ENCODE measurements at regions not wholly inside any gene's neighbourhood (a gene's known extent, or its start where the extent isn't known, plus 50 kb on each side); places are given as distances from the start of the nearest gene placed in this dataset.
"Not testable (repeated sequence)": the region's sequence is repeated elsewhere in the genome, so short reads cannot be mapped to it uniquely, and the experiment has no call there.

DNA sequence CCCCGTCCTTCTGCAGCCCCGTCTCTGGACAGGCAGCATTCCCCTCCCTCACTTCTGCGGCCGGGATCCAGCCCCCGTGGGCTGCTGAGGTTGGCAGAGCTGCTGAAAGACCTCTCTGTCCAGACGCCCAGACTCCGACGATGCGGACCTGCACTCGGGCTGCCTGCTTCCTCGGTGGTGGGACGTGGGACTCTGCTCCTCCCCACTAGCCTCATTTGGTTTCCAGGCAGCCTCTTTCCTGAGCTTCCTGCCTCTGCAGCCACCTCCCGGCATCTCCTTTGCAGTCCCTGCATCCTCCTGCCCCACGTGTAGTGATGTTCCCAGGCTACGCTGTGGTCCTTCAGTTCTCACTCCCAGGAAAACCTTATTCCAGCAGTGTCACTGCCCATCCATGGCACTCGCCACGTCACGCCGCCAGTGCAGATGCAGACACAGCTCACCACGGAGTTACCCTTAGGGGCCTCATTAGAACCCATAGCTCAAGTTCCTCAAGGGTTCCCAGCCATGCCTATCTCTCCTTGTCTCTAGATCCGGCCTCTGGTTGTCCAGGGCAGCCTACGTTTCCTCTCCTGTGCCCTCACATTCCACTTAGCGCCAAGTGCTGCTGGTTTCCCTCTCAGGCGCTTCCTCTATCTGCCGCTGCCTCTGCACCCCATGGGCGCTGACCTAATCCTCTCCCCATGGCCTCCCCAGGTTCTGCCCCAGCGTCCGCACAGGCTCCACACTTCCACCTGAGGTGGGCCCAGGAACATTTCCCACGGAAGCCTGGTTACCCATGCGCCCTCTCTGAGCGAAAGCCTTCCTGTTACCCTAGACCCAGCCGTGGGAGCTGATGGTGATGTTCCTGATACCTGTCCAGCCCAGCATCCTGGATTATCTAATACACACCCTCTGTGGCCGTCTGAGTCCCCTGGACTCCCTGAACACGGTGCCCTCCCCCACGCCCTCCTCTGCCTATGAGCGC lies 318.3 kb upstream of the MYT1L start:
- DNase-seq: no peak

DNA sequence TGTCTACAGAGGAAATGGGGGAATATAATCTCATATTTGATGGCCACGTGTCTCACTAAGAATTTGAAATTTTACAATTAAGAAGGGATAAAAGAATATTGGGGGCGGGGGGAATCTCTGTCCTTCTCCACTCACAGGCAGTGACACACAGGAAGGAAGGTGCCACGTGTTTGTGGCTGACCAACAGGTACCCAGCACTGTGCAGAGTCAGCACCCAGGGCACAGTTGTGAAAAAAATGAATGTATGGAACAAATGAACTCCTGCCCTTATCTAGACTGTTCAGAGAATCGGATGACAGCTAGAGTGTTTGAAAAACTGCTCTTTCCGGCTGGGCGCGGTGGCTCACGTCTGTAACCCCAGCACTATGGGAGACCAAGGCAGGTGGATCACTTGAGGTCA lies 317.0 kb upstream of the MYT1L start:
- DNase-seq: no peak

DNA sequence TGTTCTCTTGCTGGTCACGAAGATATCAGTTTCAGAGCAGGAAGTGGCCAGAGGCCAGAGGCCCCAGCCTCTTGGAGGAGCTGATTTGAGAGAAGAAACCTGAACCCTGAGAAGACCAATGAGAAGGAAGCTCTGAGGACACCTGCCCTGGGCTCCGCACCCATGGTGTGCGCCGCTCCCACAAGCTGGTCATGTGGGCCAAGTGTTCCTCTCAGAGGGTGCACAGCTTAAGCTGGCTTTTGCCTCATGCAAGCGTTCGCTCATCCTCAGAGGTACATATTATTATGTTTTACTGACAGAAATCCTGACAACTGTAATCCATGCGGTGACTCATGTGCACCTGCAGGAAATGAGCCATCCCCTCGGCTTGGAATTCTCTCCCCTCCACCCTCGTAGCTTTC lies 316.1 kb upstream of the MYT1L start:
- no peak for DNase-seq

DNA sequence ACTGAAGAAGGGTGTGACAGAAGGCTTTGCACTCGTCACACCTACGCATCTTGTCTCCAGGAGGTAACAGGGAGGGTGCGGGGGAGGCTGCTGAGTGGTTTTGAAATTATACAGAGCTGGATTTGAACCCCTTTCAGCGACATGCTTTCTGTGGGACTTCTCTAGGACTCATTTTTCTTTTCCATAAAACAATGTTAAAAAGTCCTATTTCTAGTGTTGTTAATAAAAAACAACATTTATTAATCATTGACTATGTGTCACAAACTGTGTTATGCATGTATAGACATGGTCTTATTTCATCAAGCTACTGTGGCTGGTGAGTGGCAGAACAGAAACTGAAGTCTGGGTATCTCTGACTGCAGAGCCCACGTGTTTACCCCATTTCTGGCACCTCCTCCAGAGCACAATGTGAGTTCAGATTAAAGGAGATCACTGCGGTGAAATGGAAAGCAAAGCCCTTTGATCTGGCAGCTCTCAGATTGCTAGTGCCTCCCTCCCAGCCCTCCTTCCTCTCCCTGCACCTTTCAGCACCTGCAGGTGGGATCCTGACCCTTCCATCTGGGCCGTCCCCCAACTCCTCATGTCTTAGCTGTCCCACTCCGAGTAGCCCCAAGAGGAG lies 315.5 kb upstream of the MYT1L start:
- DNase-seq: peak; percentile 68

DNA sequence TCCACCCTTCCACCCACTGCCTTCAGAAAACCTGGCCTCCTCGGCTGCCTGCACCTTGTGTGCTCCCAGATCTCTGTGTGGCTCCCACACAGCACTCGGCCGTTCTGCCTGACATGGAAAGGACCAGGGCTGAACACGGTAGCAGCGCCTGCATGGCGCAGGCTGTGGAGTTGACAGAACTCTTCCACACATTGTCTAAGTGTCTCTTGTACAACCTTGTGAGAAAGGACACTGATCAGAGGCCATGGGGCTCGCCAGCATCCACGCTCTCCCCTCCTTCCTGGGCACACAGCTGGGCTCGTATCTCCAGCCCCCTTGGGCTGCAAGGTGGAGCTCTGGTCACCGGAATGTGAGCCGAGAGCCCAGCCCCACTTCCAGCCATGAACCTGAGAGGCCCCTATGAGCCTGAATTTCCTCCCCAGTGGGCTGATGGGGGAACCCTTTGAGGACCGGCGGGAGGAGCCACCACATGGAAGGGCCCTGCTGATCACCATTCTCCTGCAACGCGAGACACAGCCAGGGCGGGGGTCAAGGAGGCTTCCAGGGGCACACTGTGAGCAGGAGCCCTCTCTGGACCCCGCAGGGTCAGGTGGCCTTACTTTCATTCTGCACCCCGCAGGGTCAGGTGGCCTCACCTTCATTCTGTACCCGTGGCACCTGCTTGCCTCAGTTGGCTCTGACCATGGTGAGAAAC lies 314.2 kb upstream of the MYT1L start:
- DNase-seq: no peak

DNA sequence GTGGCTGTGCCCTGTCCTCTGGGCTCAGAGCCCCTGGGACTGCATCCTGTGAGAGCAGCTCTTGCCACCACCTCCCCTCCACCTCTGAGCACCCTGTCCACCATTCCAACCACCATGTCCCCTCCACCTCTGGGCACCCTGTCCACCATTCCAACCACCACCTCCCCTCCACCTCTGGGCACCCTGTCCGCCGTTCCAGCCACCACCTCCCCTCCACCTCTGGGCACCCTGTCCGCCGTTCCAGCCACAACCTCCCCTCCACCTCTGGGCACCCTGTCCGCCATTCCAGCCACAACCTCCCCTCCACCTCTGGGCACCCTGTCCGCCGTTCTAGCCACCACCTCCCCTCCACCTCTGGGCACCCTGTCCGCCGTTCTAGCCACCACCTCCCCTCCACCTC lies 313.7 kb upstream of the MYT1L start:
- DNase-seq: not testable (repeated sequence)

DNA sequence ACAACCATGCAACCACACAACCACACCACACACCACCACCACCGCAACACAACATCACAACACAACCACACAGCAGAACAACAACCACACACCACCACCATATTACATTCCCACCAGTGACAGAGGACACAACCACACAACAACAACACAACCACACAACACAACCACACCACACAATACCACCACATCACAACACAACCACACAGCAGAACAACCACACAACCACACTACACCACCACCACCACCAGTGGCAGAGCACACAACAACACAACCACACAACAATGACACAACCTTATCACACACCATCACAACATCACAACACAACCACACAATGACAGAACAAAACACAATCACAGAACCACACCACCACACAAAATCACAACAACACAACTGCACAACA lies 313.0 kb upstream of the MYT1L start:
- DNase-seq: no peak

DNA sequence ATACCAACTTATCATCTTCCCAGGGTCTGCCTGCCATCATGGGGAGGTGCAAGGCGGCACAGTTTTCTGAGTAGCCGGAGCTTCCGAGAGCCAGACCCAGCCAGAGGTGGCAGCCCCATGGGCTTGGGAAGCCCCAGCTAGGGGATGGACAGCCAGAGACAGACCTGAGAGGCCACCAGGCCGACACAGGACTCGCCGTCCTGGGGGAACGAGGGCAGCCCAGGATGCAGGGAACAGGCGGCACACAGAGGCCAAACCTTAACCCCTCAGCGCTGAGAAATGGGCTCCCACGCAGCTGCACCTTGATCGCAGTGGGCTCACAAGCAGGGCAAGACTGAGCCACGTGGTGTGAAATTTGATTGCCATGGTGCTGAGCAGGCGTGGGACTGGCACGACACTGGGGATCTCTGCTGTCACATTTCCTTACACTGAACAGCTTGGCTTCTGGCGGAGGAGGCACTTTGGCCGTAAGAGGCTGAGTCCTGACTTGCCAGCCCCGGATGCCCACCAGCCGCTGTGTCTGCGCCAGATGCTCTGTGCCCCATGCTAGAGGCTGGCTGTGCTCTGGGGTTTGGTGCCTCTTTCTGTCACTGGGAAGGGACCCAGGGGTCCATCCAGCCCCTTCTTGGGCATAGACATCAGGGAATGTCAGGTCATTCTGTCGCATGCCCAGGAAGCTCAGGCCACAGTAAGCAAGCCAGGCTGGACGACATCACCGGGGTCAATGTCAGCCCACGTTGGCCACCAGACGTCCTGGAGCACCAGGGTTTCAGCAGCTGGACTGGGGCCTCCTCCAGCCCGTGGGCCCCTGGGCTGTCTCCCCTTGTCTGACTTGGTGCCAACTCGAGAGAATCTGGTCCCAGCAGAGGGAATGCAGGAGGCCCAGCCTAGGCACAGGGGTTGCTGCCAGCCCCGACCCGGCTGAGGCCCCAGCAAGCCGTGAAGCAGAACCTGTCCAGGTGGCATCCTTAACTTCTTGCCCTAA lies 312.1 kb upstream of the MYT1L start:
- DNase-seq: peak; percentile 47

DNA sequence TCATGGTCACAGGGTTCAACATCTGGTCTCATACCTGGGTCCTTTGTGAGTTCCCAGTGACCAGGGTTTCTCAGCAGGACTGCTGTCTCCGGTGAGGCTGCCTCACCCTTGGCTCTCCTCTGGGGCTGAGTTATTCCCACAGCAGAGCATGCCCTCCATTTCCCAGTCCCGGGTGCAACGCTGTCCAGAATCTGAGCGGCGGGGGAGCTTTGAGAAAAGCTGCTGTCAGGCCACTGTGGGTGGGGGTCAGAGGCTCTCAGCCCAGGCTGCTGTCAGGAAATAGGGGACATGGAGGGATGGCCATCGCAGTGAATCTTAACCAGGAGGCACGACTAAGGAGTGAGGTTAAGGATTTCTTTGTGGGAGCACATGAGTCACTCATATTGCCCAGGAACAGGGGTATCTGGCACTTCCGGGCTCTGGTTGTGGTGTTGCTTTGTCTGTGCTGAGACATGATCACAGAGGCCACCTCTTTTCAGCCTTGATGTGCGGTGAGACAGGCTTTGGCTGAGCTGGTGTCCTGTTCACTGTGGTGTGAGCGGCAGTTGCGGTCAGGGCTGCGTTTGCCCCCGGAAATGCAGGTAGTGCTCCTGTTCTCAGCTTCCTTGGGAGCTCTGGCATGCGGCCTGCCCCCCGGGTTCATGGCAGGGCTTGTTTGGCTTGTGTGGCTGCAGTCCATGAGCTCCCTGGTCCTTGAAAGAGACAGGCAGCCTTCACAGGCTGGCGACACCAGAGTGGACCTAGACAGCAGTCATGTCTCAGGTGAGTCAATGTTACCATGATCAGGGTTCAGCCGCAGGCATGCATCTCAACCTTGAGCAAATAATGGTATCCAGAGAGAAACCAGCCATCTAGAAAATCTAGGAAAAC lies 310.7 kb upstream of the MYT1L start:
- peak; percentile 45 for DNase-seq

DNA sequence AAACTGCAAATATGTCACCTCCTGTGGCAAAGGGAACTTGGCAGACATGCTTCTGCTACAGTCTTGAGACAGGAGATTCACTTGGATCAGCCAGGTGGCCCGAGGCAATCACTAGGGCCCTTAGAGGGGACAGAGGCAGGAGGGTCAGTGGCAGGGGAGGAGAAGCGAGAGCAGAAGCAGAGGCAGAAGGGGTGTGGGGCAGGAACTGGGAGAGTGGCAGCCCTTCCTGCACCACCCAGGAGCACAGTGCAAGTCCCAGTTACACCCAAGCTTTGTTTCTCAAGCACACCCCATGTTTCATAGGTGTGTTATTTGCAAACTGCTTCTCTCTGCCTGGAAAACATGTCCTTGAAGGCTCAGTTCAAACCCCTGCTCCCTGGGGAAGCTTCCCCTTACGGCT lies 309.7 kb upstream of the MYT1L start:
- peak; percentile 47 for DNase-seq

DNA sequence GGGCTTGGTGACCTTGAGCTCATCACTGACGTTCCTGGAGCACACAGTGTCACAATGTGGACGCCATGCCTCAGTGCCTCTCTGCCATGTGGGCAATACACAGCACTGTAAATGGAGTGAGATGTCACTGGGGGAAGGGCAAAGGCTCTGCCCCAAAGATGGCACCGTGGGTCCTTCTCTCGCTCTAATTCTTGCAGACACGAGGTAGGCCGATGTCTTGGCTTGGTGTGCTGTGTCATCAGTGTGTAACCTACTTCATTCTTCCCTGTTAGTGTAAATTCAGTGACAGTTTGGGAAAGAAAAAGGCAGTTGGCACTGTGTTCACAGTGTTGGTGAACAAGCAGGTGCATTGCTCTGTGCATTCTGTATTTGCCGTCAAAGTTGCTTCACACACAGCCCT lies 309.3 kb upstream of the MYT1L start:
- peak; percentile 47 for DNase-seq

DNA sequence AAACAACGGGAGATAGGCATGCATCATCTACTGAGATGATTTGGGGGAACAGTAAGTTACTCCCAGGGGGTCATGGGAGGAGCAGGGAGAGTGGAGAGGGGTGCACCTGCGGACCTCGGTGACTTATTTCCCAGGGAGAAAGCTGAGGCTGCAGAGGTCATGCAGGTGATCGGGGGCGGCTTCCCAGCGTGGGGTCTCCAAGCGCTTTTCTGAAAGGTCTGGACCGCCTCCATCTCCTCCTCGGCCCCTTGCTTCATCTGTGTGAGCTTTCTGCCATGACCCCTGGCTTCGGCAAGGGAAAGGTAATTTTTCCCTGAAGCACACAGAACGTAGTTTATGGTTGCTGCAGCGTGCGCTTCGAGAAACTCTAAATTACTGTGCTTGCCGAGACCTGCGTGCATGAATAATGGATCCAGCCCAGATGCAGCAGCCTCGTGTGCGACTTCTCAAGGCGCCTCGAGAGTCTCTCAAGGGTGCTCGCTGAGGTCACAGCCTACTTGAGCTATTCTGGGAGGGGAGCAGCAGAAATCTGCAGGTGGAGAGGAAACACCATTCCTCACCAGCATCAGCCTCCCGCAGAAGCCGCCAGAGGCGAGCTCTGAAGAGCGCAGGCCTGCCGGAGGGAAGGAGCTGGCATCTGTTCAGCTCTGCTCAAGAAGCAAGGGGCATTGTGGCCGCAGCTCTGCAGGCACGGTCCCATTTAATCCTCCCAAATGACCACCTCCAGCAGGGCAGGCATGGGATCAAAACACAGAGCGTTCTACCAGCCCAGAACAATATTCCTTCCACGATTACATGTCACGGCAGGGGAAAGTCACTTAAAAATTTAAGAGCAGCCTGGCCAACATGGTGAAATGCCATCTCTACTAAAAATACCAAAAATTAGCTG lies 308.4 kb upstream of the MYT1L start:
- no peak for DNase-seq

DNA sequence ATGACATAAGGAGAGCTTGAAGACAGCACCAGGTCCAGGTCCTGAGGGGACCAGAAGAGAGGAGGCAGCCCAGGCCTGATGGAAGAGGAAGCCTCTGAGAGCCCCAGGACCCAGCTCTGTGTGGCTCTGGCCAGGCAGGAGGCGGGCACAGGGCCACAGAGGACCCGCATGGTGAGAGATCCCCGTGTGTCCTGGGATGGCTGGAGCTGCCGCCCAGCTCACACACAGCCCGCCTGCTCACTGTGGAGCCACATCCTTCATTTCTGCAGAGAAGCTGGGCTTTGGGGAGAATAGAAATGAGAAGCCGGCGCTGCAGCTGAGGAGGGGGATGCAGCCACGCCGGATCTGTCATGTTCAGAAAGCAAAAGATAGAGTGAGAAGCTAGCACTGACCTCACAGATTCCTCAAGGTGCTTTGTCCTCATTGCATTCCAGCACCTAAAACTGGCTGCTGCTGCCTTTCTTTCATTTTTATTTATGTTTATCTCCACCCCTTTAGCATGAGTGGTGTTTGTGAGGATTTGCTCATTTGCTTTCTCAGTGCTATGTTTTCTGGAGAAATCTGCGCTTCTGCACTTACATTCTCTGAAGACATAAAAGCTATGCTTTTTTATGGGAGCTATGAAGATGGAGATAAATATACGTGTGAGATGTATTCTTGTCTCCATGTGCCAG lies 307.6 kb upstream of the MYT1L start:
- DNase-seq: no peak

DNA sequence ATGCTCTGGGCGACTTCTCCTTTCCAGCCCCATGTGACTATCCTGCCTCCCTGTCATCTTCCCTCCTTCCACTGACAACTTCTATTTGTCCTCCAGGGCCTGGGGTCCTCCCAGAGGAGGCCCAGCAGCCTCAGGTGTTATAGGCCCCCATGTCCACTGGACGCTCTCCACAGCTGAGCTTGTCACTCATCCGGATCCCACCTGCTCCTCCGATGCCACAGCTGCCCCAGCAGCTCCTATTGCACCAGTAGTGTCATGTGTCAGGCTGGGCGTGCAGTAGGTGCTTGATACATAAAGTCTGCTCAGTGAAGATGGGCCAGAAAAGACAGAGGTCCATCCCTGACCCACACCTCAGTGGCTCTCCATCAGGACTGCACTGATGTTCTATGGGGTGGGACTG lies 305.7 kb upstream of the MYT1L start:
- no peak for DNase-seq

DNA sequence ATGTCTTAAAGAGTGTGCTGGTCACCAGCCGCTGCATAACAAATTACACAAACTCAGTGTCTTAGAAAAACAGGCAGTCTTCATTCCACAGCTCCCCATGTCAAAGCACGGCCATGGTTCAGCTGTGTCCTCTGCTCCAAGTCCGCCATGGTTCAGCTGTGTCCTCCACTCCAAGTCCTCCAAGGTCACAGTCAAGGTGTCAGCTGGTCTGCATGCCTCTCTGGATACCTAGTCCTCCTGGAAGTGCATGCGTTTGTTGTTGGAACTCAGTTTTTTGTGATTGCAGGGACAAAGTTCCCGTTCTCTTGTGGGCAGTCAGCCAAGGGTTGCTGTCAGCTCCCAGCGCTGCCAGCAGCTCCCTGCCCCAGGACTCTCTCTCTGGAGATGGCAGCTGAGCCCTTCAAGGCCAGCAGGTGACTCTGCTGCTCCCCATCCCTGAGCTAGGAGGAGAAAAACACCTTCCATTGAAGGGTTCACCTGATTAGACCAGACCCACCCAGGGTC lies 304.0 kb upstream of the MYT1L start:
- DNase-seq: no peak

DNA sequence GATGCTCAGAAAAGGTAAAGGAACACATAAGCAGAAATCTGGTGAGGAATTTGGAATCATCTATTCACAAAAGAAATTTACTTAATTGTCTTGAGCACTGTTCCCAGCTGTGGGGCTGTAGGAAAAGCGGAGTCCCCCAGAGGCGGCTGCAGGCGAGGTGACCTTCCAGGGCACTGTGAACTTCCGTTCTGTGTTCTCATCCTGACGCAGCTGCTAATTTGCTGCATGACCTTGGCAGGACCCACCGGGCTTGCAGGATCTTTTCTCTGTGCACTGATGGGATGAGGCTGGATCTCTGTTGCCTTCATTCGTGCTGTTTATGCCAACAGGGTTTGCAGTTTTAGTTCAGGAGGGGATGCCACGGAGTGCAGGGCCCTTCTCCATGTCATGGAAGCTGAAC lies 301.9 kb upstream of the MYT1L start:
- DNase-seq: no peak

DNA sequence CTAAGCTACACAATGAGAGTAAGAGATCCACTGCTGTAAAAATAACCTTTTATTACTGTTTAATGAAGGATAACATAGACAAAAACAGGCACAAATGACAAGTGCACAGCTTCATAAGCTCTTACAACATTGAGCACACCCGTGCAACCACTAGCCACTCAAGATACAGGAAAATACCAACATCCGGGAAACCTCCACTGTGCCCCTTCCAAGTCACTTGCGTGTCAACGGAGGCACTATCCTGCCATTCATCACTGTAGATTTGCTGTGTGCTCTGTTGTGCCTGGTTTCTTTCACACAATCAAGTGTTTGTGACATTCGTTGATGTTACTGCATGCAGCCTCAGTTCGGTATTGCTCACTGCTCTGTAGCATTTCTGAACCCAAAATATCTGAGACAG lies 292.9 kb upstream of the MYT1L start:
- no peak for DNase-seq

DNA sequence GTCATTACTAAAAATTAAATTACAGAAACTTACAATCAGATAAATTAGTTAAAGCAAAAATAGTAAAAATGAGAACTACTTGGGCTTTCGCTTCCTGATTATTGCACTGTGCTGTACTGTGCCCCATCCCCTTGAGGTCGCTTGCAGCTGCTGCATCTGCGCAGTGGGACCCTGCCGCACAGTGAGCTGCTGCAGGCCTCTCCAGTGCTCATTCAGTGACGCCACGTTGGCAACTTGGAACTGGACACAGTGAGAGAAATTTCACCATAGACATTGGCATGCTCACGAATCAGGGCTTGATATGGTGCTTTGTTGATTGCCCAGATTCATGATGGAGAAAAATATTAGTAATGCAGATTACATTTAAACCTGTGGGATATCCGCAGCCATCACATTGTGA lies 290.8 kb upstream of the MYT1L start:
- DNase-seq: no peak

DNA sequence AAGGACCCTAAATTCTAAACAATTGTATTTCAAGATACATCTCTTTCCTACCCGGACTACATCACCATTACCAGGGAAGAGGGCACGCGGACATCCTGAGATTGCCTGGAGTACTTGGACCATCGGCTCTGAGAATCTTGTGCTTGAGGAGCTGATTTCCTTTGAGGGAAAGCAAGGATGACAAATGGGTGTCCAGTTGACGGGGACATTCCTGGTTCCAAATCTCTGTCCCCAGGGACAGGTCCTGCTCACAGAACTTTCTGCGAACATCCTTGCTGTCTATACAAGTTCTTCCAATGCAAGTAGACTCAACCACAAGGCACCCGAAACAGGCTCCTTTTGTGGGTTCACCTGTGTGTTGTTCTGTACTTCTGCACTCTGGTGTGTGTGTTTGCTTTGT lies 289.5 kb upstream of the MYT1L start:
- DNase-seq: no peak

DNA sequence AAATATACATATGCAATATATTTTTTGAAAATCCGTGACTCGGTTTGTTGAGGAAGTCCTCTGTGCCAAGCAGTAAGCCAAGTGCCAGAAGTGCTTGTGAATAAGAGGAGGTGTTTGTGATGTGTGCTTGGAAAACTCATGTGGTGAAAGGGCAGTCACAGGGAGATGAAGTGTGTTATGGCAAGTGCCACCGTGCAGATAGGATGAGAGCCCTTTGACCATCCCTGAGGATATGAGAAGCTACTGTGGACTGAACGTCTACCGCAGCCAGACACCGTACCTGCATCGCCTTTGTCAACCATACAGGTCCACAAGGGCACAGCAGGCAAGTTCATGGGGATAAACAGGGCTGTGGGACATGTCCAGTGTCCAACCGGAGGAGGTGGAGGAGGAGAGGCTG lies 288.9 kb upstream of the MYT1L start:
- DNase-seq: no peak
